Thyroid gland (tissue), 4 donors: ENCODE measurements at regions not wholly inside any gene's neighbourhood (a gene's known extent, or its start where the extent isn't known, plus 50 kb on each side); places are given as distances from the start of the nearest gene placed in this dataset.

Experiments used
- DNase-seq, 2 donors: peaks; one replicate each; pipeline ENCODE4 v3.0.0-alpha.2; 2019
- H3K27ac ChIP-seq, 3 donors: fragments of 200-600 bp; sonication (generic); 1 replicate in 2 of 3; 2 replicates in 1 of 3; pipeline ENCODE4 v1.5.1; 2016 to 2019; ENCODE audit warnings: mild to moderate bottlenecking in 1 of 3, moderate library complexity in 1 of 3
- H3K27me3 ChIP-seq: fragments of 200-600 bp; sonication (generic); one replicate; pipeline ENCODE4 v1.5.1; 2019
- H3K36me3 ChIP-seq, 2 donors: fragments of 200-600 bp; sonication (generic); one replicate each; pipeline ENCODE4 v1.5.1; 2016 to 2019
- H3K4me1 ChIP-seq, 2 donors: fragments of 200-600 bp; sonication (generic); one replicate each; pipeline ENCODE4 v1.5.1; 2017 to 2019
- H3K4me3 ChIP-seq, 3 donors: fragments of 200-600 bp; sonication (generic); replicated peaks in 1 of 3; 1 replicate in 2 of 3; 2 replicates in 1 of 3; pipeline ENCODE4 v1.5.1; 2016; ENCODE audit warnings: mild to moderate bottlenecking in 1 of 3
- H3K9me3 ChIP-seq: fragments of 200-600 bp; sonication (generic); one replicate; pipeline ENCODE4 v1.5.1; 2017
- CTCF ChIP-seq, 6 experiments: fragments of 200-600 bp in 3 of 6; fragments of 450-650 bp in 3 of 6; sonication (generic) in 3 of 6; IDR thresholded peaks; one replicate each; pipeline ENCODE4 v1.5.1; 2016 to 2019; ENCODE audit warnings: antibody characterized with exemption in 6 of 6, mild to moderate bottlenecking in 2 of 6, inconsistent platforms in 1 of 6, moderate library complexity in 1 of 6
- POLR2A ChIP-seq, 2 donors: fragments of 450-650 bp; IDR thresholded peaks; one replicate each; pipeline ENCODE4 v1.6.1; 2017; ENCODE audit warnings: antibody characterized with exemption in 2 of 2, mild to moderate bottlenecking in 2 of 2, moderate library complexity in 1 of 2
- WGBS, 2 donors: methylation state at CpG; one replicate each; pipeline ENCODE4 v1.1.5; 2017; 5-methylcytosine and 5-hydroxymethylcytosine counted together
- intact Hi-C: fragments of 100-400 bp; cut with DNase I; formaldehyde crosslinking; loops from one replicate; pipeline ENCODE4 v1.15.1; 2023

GRCh38 chr11:127619946-127620345 is 619.4 kb upstream of the KIRREL3 start:
- TF ChIP-seq POLR2A (IDR thresholded peaks at IDR 0.05) (no peak), CTCF (IDR thresholded peaks at IDR 0.05) (no peak)
- no peak for DNase-seq
- intact Hi-C loops = no loop called here
- WGBS, 2 donors = 93 to 99% methylated on average over 5 of the region's 5 CpGs
- Histone ChIP-seq H3K4me3 (no peak overlapping the region), H3K36me3 (no peaks in the 10 kb centered on the region), H3K4me1 (peaks cover 11 to 15% of the 10 kb centered on the region in 2 donors), H3K27me3 (no peaks in the 10 kb centered on the region), H3K9me3 (no peaks in the 10 kb centered on the region), H3K27ac (no peak overlapping the region)

GRCh38 chr11:127618721-127619120 is 618.2 kb upstream of the KIRREL3 start:
- H3K27ac ChIP-seq = no peak overlapping the region
- H3K4me3 ChIP-seq = no peak overlapping the region
- no peak for DNase-seq
- no peaks in the 10 kb centered on the region for H3K36me3 ChIP-seq
- H3K9me3 ChIP-seq = no peaks in the 10 kb centered on the region
- no peaks in the 10 kb centered on the region for H3K27me3 ChIP-seq
- peaks cover 0 to 5% of the 10 kb centered on the region in 2 donors for H3K4me1 ChIP-seq
- WGBS, 2 donors = 90 to 98% methylated on average over 1 of the region's 1 CpG
- intact Hi-C loops = no loop called here
- TF ChIP-seq POLR2A (IDR thresholded peaks at IDR 0.05) = no peak
- TF ChIP-seq CTCF (IDR thresholded peaks at IDR 0.05) = no peak

GRCh38 chr11:127616158-127616557 is 615.6 kb upstream of the KIRREL3 start:
- WGBS, 2 donors = 82 to 85% methylated on average over 8 of the region's 8 CpGs
- Histone ChIP-seq H3K27ac (no peak overlapping the region), H3K9me3 (no peaks in the 10 kb centered on the region), H3K4me3 (no peak overlapping the region), H3K36me3 (no peaks in the 10 kb centered on the region), H3K4me1 (no peaks in the 10 kb centered on the region), H3K27me3 (no peaks in the 10 kb centered on the region)
- no peak for DNase-seq
- intact Hi-C loops = no loop called here
- TF ChIP-seq POLR2A (IDR thresholded peaks at IDR 0.05) = no peak
- TF ChIP-seq CTCF (IDR thresholded peaks at IDR 0.05) = no peak

GRCh38 chr11:127612607-127613006 is 612.0 kb upstream of the KIRREL3 start:
- Histone ChIP-seq H3K27ac (no peak overlapping the region), H3K36me3 (no peaks in the 10 kb centered on the region), H3K4me1 (no peaks in the 10 kb centered on the region), H3K4me3 (no peak overlapping the region), H3K27me3 (no peaks in the 10 kb centered on the region), H3K9me3 (no peaks in the 10 kb centered on the region)
- WGBS, 2 donors = 73 to 83% methylated on average over 2 of the region's 2 CpGs
- TF ChIP-seq POLR2A (IDR thresholded peaks at IDR 0.05) (no peak), CTCF (IDR thresholded peaks at IDR 0.05) (no peak)
- intact Hi-C loops = no loop called here
- DNase-seq = no peak

- H3K27me3 ChIP-seq = no peaks in the 10 kb centered on the region
- no peaks in the 10 kb centered on the region for H3K36me3 ChIP-seq
- no peak for TF ChIP-seq POLR2A (IDR thresholded peaks at IDR 0.05)
- TF ChIP-seq CTCF (IDR thresholded peaks at IDR 0.05) = no peak
- WGBS, 2 donors = 91 to 97% methylated on average over 4 of the region's 4 CpGs
- intact Hi-C loops = no loop called here
- DNase-seq = no peak
- no peak overlapping the region for H3K4me3 ChIP-seq
- no peak overlapping the region for H3K27ac ChIP-seq
- no peaks in the 10 kb centered on the region for H3K4me1 ChIP-seq
- H3K9me3 ChIP-seq = no peaks in the 10 kb centered on the region
Measured at GRCh38 chr11:127609025-127609773, 608.6 kb upstream of the KIRREL3 start.
